K562 (cell line): ENCODE measurements at regions not wholly inside any gene's neighbourhood (a gene's known extent, or its start where the extent isn't known, plus 50 kb on each side); places are given as distances from the start of the nearest gene placed in this dataset.

Experiments
- ATAC-seq: fragments of 200-7000 bp; cut with Tn5 transposase; 3 replicates; pipeline ENCODE4 v1.9.1; 2020; ENCODE audit warnings: moderate library complexity
- BruUV-seq: library from RNA; stranded (reverse); fragments of 400-500 nt; replicated peaks from 2 replicates; lab custom pipeline; 2021; lab: Mats Ljungman, UMichigan
- CTCF ChIA-PET: fragments of 300-600 bp; formaldehyde crosslinking; extraction: SDS; loops from one replicate; lab custom pipeline; 2021; ENCODE audit warnings: low intra/inter-chr PET ratio; lab: Yijun Ruan, JAX
- POLR2A ChIA-PET: fragments of 300-600, 350-650 bp; sonication (Branson Sonifier 250); formaldehyde crosslinking; extraction: SDS; loops from one replicate; lab custom pipeline; 2021; ENCODE audit warnings: antibody characterized with exemption, inconsistent platforms; lab: Yijun Ruan, JAX
- DNase-seq, 4 experiments: peaks; one replicate each; pipeline versions ENCODE4 v3.0.0 to v3.0.0-alpha.2; 2011 to 2018; ENCODE audit warnings: low spot score in 3 of 4, mixed read lengths in 3 of 4; ENCODE audit errors: extremely low read depth in 1 of 4
- FAIRE-seq: peaks from 2 replicates; lab custom pipeline; 2011; peaks lifted over from hg19 to GRCh38; lab: Jason Lieb, UNC
- H2AFZ ChIP-seq: 2 replicates; pipeline ENCODE4 v1.6.0; 2011; ENCODE audit warnings: low read depth, low read length, control low read depth, inconsistent platforms
- H3K27ac ChIP-seq: fragments of 200-600 bp; 3 replicates; pipeline ENCODE4 v1.8.0; 2011; ENCODE audit warnings: low read depth, mild to moderate bottlenecking, control low read depth, inconsistent platforms, low read length, moderate library complexity, mixed read lengths; ENCODE audit errors: extremely low read depth
- H3K27me3 ChIP-seq, 2 experiments: fragments of 300-600 bp in 1 of 2; 2 replicates in 1 of 2; 3 replicates in 1 of 2; pipeline versions ENCODE4 v1.6.0 to v1.8.0; 2011; ENCODE audit warnings: inconsistent platforms in 2 of 2, low read length in 2 of 2, mild to moderate bottlenecking in 1 of 2, mixed read lengths in 1 of 2, moderate library complexity in 1 of 2; ENCODE audit not compliant: control insufficient read depth in 2 of 2, insufficient read depth in 2 of 2
- H3K36me3 ChIP-seq: fragments of 300-600 bp; 3 replicates; pipeline ENCODE4 v1.8.0; 2011; ENCODE audit warnings: mild to moderate bottlenecking, low read length, inconsistent platforms; ENCODE audit not compliant: control insufficient read depth, insufficient read depth
- H3K4me1 ChIP-seq, 2 experiments: fragments of 200-600 bp in 1 of 2; replicated peaks in 1 of 2; 2 replicates in 1 of 2; 3 replicates in 1 of 2; pipeline versions ENCODE4 v1.5.1 to v1.8.0; 2011; ENCODE audit warnings: inconsistent platforms in 2 of 2, low read length in 2 of 2, mild to moderate bottlenecking in 1 of 2, mixed read lengths in 1 of 2, moderate library complexity in 1 of 2; ENCODE audit not compliant: control insufficient read depth in 2 of 2, insufficient read depth in 2 of 2
- H3K4me2 ChIP-seq: 2 replicates; pipeline ENCODE4 v1.6.1; 2011; ENCODE audit warnings: low read length, control low read depth, inconsistent platforms, mixed read lengths; ENCODE audit not compliant: insufficient read depth
- H3K4me3 ChIP-seq: fragments of 200-600 bp; sonication (generic), shearing (Covaris generic); 2 replicates; pipeline ENCODE4 v1.5.1; 2016; ENCODE audit warnings: control low read depth, inconsistent platforms
- H3K79me2 ChIP-seq: fragments of 200-600 bp; 3 replicates; pipeline ENCODE4 v1.8.0; 2011; ENCODE audit warnings: low read length, inconsistent platforms; ENCODE audit not compliant: control insufficient read depth, insufficient read depth
- H3K9ac ChIP-seq, 2 experiments: 2 replicates each; pipeline versions ENCODE4 v1.6.0 to v1.6.1; 2011; ENCODE audit warnings: low read depth in 2 of 2, low read length in 2 of 2, control low read depth in 1 of 2, inconsistent platforms in 1 of 2, mild to moderate bottlenecking in 1 of 2, mixed read lengths in 1 of 2; ENCODE audit not compliant: insufficient read depth in 1 of 2
- H3K9me1 ChIP-seq: one replicate; pipeline ENCODE4 v1.6.0; 2011; ENCODE audit warnings: inconsistent platforms, mild to moderate bottlenecking, low read length, moderate library complexity; ENCODE audit not compliant: control insufficient read depth, insufficient read depth
- H3K9me3 ChIP-seq: replicated peaks from 2 replicates; pipeline ENCODE4 v1.5.1; 2011; ENCODE audit warnings: low read depth, low read length, inconsistent platforms; ENCODE audit not compliant: control insufficient read depth, insufficient read depth
- H4K20me1 ChIP-seq: replicated peaks from 2 replicates; pipeline ENCODE4 v1.6.1; 2011; ENCODE audit warnings: low read length, inconsistent platforms, mixed read lengths; ENCODE audit not compliant: control insufficient read depth, insufficient read depth
- ATF3 ChIP-seq, 2 experiments: fragments of 450-650 bp in 1 of 2; sonication (generic) in 1 of 2; formaldehyde crosslinking in 1 of 2; IDR thresholded peaks in 1 of 2; conservative IDR thresholded peaks in 1 of 2; 2 replicates each; pipeline versions ENCODE4 v1.6.1 to v1.8.1; 2016 to 2023; ENCODE audit warnings: mild to moderate bottlenecking in 2 of 2, moderate library complexity in 2 of 2, inconsistent platforms in 1 of 2, missing genetic modification reagents in 1 of 2
- ATF7 ChIP-seq: fragments of 450-650 bp; IDR thresholded peaks from 2 replicates; pipeline ENCODE4 v1.7.1; 2014; ENCODE audit warnings: mild to moderate bottlenecking, moderate library complexity
- EGR1 ChIP-seq: fragments of 450-650 bp; conservative IDR thresholded peaks from 2 replicates; pipeline ENCODE4 v1.6.1; 2017; ENCODE audit warnings: mild to moderate bottlenecking
- FIP1L1 ChIP-seq: fragments of 200-400 bp; formaldehyde crosslinking; IDR thresholded peaks from 2 replicates; pipeline ENCODE4 v1.6.1; 2018; ENCODE audit warnings: mild to moderate bottlenecking, low read depth, low read length; ENCODE audit not compliant: poor library complexity, severe bottlenecking
- FOXP1 ChIP-seq: sonication (generic); formaldehyde crosslinking; IDR thresholded peaks from 2 replicates; pipeline ENCODE4 v1.8.0; 2022; ENCODE audit warnings: mild to moderate bottlenecking, missing genetic modification reagents
- GTF2F1 ChIP-seq: IDR thresholded peaks from 2 replicates; pipeline ENCODE4 v1.6.1; 2011; ENCODE audit warnings: low read depth, low read length, improper control_type of control experiment
- KDM4B ChIP-seq, 2 experiments: fragments of 450-650 bp in 1 of 2; sonication (generic) in 1 of 2; IDR thresholded peaks; 2 replicates each; pipeline ENCODE4 v1.6.1; 2016 to 2017; ENCODE audit warnings: borderline replicate concordance in 2 of 2, antibody characterized with exemption in 1 of 2, low read depth in 1 of 2, mild to moderate bottlenecking in 1 of 2
- MAX ChIP-seq: sonication (generic); formaldehyde crosslinking; IDR thresholded peaks from 2 replicates; pipeline ENCODE4 v1.9.0; 2022; ENCODE audit warnings: mild to moderate bottlenecking, missing genetic modification reagents
- MIER1 ChIP-seq: fragments of 450-650 bp; IDR thresholded peaks from 2 replicates; pipeline ENCODE4 v1.6.1; 2016; ENCODE audit warnings: antibody characterized with exemption, mild to moderate bottlenecking, low read depth
- MTA3 ChIP-seq: fragments of 450-650 bp; formaldehyde crosslinking; IDR thresholded peaks from 2 replicates; pipeline ENCODE4 v1.6.1; 2017; ENCODE audit warnings: mild to moderate bottlenecking, borderline replicate concordance
- STAG1 ChIP-seq: sonication (generic); formaldehyde crosslinking; IDR thresholded peaks from 2 replicates; pipeline ENCODE4 v1.5.0; 2020; ENCODE audit warnings: missing genetic modification reagents, borderline replicate concordance
- ZFX ChIP-seq: sonication (generic); formaldehyde crosslinking; IDR thresholded peaks from 2 replicates; pipeline ENCODE4 v1.8.0; 2022; ENCODE audit warnings: mild to moderate bottlenecking, missing genetic modification reagents, moderate library complexity
- WGBS: fragments of 100-300 bp; shearing (Covaris generic); methylation state at CpG from one replicate; pipeline ENCODE4 v1.1.6; 2016; ENCODE audit warnings: low coverage, mixed read lengths; ENCODE audit not compliant: insufficient coverage; ENCODE audit errors: missing lambda C conversion rate; 5-methylcytosine and 5-hydroxymethylcytosine counted together
- in situ Hi-C: fragments of 300-500 bp; cut with MboI; formaldehyde crosslinking; loops from 4 replicates; pipeline ENCODE4 v1.15.0; 2018; ENCODE audit warnings: inconsistent platforms, mixed read lengths
- intact Hi-C: fragments of 100-400 bp; cut with micrococcal nuclease; formaldehyde crosslinking; loops from 2 replicates; pipeline ENCODE4 v1.14.2; 2022

- Histone ChIP-seq H2AFZ (peak overlapping the region; percentile 35; the same call in 1 of the 2 replicates), H3K4me1 (peaks cover 56 to 92% of the 10 kb centered on the region in 2 experiments), H3K27ac (peak overlapping the region; percentile 51), H3K4me2 (peak overlapping the region; percentile 59), H3K9ac (peak overlapping the region; percentile 17 to 79; a peak in 3 of 4 replicates), H4K20me1 (no peaks in the 10 kb centered on the region), H3K27me3 (no peaks in the 10 kb centered on the region), H3K9me1 (no peaks in the 10 kb centered on the region), H3K79me2 (no peaks in the 10 kb centered on the region; the same call in 2 of the 3 replicates), H3K36me3 (no peaks in the 10 kb centered on the region), H3K4me3 (no peak overlapping the region), H3K9me3 (no peaks in the 10 kb centered on the region)
- BruUV-seq = no TSS peak
- FAIRE-seq = no peak
- in situ Hi-C loops (no loop called here), intact Hi-C loops (no loop called here)
- ChIA-PET CTCF (no interaction called here), POLR2A (interaction anchor here (0.5 to 1.0 kb wide), 7 partner anchors 10 to 119 kb away, joined by 3 read pairs; no protein-coding TSS in a partner anchor)
- no peak for TF ChIP-seq GTF2F1
- no peak for TF ChIP-seq MTA3
- 0 out of 2 replicates have a peak, but pooled peaks have one; percentile 20 for TF ChIP-seq FOXP1 (CRISPR knock-in tag)
- peak; percentile 68 for TF ChIP-seq EGR1
- peak; percentile 8; the same call in 1 of the 2 replicates for TF ChIP-seq ZFX (CRISPR knock-in tag)
- TF ChIP-seq STAG1 = peak; percentile 13; the same call in 1 of the 2 replicates
- no peak; a peak in 1 of 4 replicates for TF ChIP-seq KDM4B (IDR thresholded peaks at IDR 0.05; ENCODE audit: borderline replicate concordance in 2 of 2, low read depth in 1 of 2)
- TF ChIP-seq MIER1 = no peak
- peak; percentile 28 for TF ChIP-seq FIP1L1
- TF ChIP-seq ATF7 = no peak
- TF ChIP-seq MAX (CRISPR knock-in tag) = peak; percentile 34; the same call in 1 of the 2 replicates
- peak; percentile 48; the same call in 1 of the 2 replicates for TF ChIP-seq ATF3 (IDR thresholded peaks at IDR 0.05)
- TF ChIP-seq ATF3 (CRISPR knock-in tag; conservative IDR thresholded peaks at IDR 0.05) = no peak
- peak in 2 of 4 experiments; percentile 56 to 60 for DNase-seq
- no peak for ATAC-seq
- WGBS = 55% methylated on average over 25 of the region's 25 CpGs
Measured at GRCh38 chr20:62528983-62529891, 53.4 kb upstream of the GATA5 start.
